Endothelial cell of umbilical vein (primary cell): ENCODE measurements at regions not wholly inside any gene's neighbourhood (a gene's known extent, or its start where the extent isn't known, plus 50 kb on each side); places are given as distances from the start of the nearest gene placed in this dataset.

Source experiments
- BruUV-seq: library from RNA; stranded (reverse); fragments of 400-500 nt; replicated peaks from 2 replicates; lab custom pipeline; 2021; lab: Mats Ljungman, UMichigan
- CTCF ChIA-PET: fragments of 300-600, 350-600 bp; sonication (Branson Sonifier 250); formaldehyde crosslinking; loops from one replicate; lab custom pipeline; 2021; ENCODE audit warnings: antibody characterized with exemption, inconsistent platforms; lab: Charles Lee
- POLR2A ChIA-PET: fragments of 300-600, 350-600 bp; sonication (Branson Sonifier 250); formaldehyde crosslinking; loops from one replicate; lab custom pipeline; 2021; ENCODE audit warnings: antibody characterized with exemption, inconsistent platforms; lab: Charles Lee
- DNase-seq: peaks from one replicate; pipeline ENCODE4 v3.0.0-alpha.2; 2011; ENCODE audit warnings: low read depth, low spot score
- FAIRE-seq: peaks from 2 replicates; lab custom pipeline; 2011; peaks lifted over from hg19 to GRCh38; lab: Jason Lieb, UNC
- H2AFZ ChIP-seq: 2 replicates; pipeline ENCODE4 v1.6.0; 2012; ENCODE audit warnings: low read depth, low read length, control low read depth, inconsistent platforms
- H3K27ac ChIP-seq: 2 replicates; pipeline ENCODE4 v1.5.1; 2011; ENCODE audit warnings: low read depth, mild to moderate bottlenecking, control low read depth, low read length, moderate library complexity; ENCODE audit not compliant: insufficient read depth
- H3K27me3 ChIP-seq, 2 experiments: 2 replicates each; pipeline versions ENCODE4 v1.6.0 to v1.6.1; 2011; ENCODE audit warnings: low read length in 2 of 2, mixed read lengths in 1 of 2; ENCODE audit not compliant: control insufficient read depth in 2 of 2, insufficient read depth in 2 of 2
- H3K36me3 ChIP-seq, 2 experiments: 2 replicates in 1 of 2; 3 replicates in 1 of 2; pipeline ENCODE4 v1.5.1; 2011; ENCODE audit warnings: low read length in 2 of 2, mild to moderate bottlenecking in 1 of 2, moderate library complexity in 1 of 2; ENCODE audit not compliant: control insufficient read depth in 2 of 2, insufficient read depth in 2 of 2; ENCODE audit errors: extremely low read depth in 1 of 2
- H3K4me1 ChIP-seq: 3 replicates; pipeline ENCODE4 v1.5.1; 2011; ENCODE audit warnings: mild to moderate bottlenecking, low read length; ENCODE audit not compliant: control insufficient read depth, insufficient read depth; ENCODE audit errors: extremely low read depth
- H3K4me2 ChIP-seq: 2 replicates; pipeline ENCODE4 v1.6.1; 2011; ENCODE audit warnings: low read length, control low read depth, mixed read lengths; ENCODE audit not compliant: insufficient read depth
- H3K4me3 ChIP-seq, 3 experiments: fragments of 200-600 bp in 1 of 3; sonication (generic), shearing (Covaris generic) in 1 of 3; replicated peaks in 1 of 3; 2 replicates each; pipeline ENCODE4 v1.5.1; 2011 to 2016; ENCODE audit warnings: control low read depth in 3 of 3, low read length in 3 of 3, mild to moderate bottlenecking in 2 of 3, inconsistent platforms in 1 of 3, low read depth in 1 of 3, moderate library complexity in 1 of 3; ENCODE audit not compliant: insufficient read depth in 1 of 3
- H3K79me2 ChIP-seq: 2 replicates; pipeline ENCODE4 v1.6.0; 2012; ENCODE audit warnings: low read length, inconsistent platforms; ENCODE audit not compliant: control insufficient read depth, insufficient read depth
- H3K9ac ChIP-seq: replicated peaks from 2 replicates; pipeline ENCODE3; 2011; ENCODE audit warnings: low read length, control low read depth; ENCODE audit not compliant: insufficient read depth; ENCODE audit errors: extremely low read depth
- H3K9me1 ChIP-seq: replicated peaks from 3 replicates; pipeline ENCODE4 v1.6.0; 2011; ENCODE audit warnings: mild to moderate bottlenecking, low read length; ENCODE audit not compliant: control insufficient read depth, insufficient read depth; ENCODE audit errors: extremely low read depth
- H3K9me3 ChIP-seq: replicated peaks from 2 replicates; pipeline ENCODE4 v1.5.1; 2012; ENCODE audit warnings: low read length, inconsistent platforms; ENCODE audit not compliant: control insufficient read depth, insufficient read depth
- H4K20me1 ChIP-seq: replicated peaks from 2 replicates; pipeline ENCODE3; 2011; ENCODE audit warnings: mild to moderate bottlenecking, low read length; ENCODE audit not compliant: control insufficient read depth, insufficient read depth; ENCODE audit errors: extremely low read depth
- EZH2 ChIP-seq: IDR thresholded peaks from 2 replicates; pipeline ENCODE4 v1.6.1; 2012; ENCODE audit warnings: borderline replicate concordance, low read depth, mild to moderate bottlenecking, moderate library complexity, low read length, inconsistent platforms; ENCODE audit not compliant: severe bottlenecking
- FOS ChIP-seq: IDR thresholded peaks from 2 replicates; pipeline ENCODE4 v1.6.1; 2011; ENCODE audit warnings: mild to moderate bottlenecking, low read length, moderate library complexity, borderline replicate concordance; ENCODE audit not compliant: insufficient read depth
- GATA2 ChIP-seq: IDR thresholded peaks from 2 replicates; pipeline ENCODE4 v1.7.0; 2011; ENCODE audit warnings: low read depth, mild to moderate bottlenecking, moderate library complexity, mixed read lengths, low read length; ENCODE audit not compliant: insufficient read length, insufficient read depth
- JUN ChIP-seq: IDR thresholded peaks from 2 replicates; pipeline ENCODE4 v1.6.1; 2011; ENCODE audit warnings: borderline replicate concordance, low read depth; ENCODE audit not compliant: insufficient read length, insufficient read depth
- POLR2A ChIP-seq: IDR thresholded peaks from 2 replicates; pipeline ENCODE4 v1.6.1; 2012; ENCODE audit warnings: low read depth, mild to moderate bottlenecking, control low read depth, low read length
- POLR2AphosphoS5 ChIP-seq: IDR thresholded peaks from 2 replicates; pipeline ENCODE4 v1.6.1; 2012; ENCODE audit warnings: low read depth, mild to moderate bottlenecking, control low read depth, low read length, moderate library complexity; ENCODE audit not compliant: insufficient read depth
- dilution Hi-C: fragments of 300-500 bp; cut with MboI; formaldehyde crosslinking; loops from one replicate; pipeline ENCODE4 v1.15.0; 2019; ENCODE audit warnings: low sequenced_read_pairs; ENCODE audit not compliant: extremely low pct_ligation_motif_present
- intact Hi-C: fragments of 100-400 bp; cut with micrococcal nuclease; formaldehyde crosslinking; loops from one replicate; pipeline ENCODE4 v1.10.0; 2022

DNA sequence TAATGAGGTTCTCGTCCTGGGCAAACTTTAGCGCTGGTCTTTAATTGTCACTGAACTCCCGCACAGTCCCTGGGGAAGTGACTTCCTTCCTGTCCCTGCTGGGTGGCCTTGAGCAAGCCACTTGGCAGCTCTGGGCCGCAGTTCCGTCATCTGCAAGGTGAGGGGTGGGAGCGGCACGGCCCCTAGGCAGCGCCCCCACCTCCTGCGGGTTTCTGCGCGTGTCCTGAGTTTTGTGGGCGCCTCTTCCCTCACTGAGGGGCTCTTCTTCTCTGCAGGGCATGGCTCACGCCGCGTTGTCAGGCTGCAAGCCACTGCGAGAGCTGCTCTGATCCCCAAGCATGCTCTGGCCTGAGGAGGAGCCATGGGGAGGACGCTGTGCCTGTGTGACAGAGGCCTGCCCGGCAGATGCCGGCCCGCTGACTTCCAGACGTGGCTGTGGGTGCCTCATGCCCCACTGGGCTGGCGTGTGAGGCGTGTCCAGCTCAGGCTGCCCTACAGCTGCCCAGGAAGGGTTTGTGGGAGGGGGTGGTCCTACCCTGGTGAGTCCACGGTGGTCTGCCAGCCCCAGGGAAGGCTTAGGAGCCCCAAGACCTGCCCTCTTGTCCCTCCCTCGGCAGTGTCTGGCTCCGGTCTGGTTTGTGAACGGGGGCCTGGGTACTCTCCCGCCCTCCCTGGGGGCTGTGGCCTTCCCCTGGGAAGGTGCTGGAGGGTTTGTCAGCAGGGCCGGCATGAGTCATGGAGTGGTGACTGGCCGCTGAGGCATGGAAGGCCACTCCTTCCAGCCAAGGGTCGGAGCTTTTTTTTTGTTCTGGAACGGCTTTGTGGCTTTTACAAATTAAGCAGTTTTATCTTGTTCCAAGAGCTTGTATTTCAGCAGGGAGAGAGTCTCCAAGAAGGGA, 182.0 kb downstream of the SEC14L1 start:
- Histone ChIP-seq H3K9ac (peak overlapping the region; percentile 53), H3K4me1 (peaks cover 26% of the 10 kb centered on the region), H3K9me3 (no peaks in the 10 kb centered on the region), H3K9me1 (no peaks in the 10 kb centered on the region), H3K4me3 (no peak overlapping the region), H3K27me3 (no peaks in the 10 kb centered on the region), H4K20me1 (no peaks in the 10 kb centered on the region), H3K4me2 (peak overlapping the region; percentile 34), H3K27ac (peak overlapping the region; percentile 91), H2AFZ (peak overlapping the region; percentile 77), H3K36me3 (no peaks in the 10 kb centered on the region), H3K79me2 (no peaks in the 10 kb centered on the region)
- TSS peak; percentile 88 for BruUV-seq
- peak; percentile 82 for DNase-seq
- peak; percentile 96 for FAIRE-seq
- intact Hi-C loops (no loop called here), dilution Hi-C loops (no loop called here)
- ChIA-PET CTCF (interaction anchor here (0.8 to 1.7 kb wide), 9 partner anchors 8 to 172 kb away, joined by 3 to 9 read pairs (median 3); no protein-coding TSS in a partner anchor), POLR2A (interaction anchor here (0.9 kb wide), 1 partner anchor 35 kb away, joined by 3 read pairs; no protein-coding TSS in a partner anchor)
- peak; percentile 63 for TF ChIP-seq POLR2A
- no peak for TF ChIP-seq GATA2
- peak; percentile 59 for TF ChIP-seq JUN
- peak; percentile 82 for TF ChIP-seq POLR2AphosphoS5
- TF ChIP-seq EZH2 = no peak
- peak; percentile 97 for TF ChIP-seq FOS
